Ishikawa (cell line): ENCODE measurements at regions not wholly inside any gene's neighbourhood (a gene's known extent, or its start where the extent isn't known, plus 50 kb on each side); places are given as distances from the start of the nearest gene placed in this dataset.

Experiments used
- CEBPB ChIP-seq: IDR thresholded peaks from 2 replicates; pipeline ENCODE4 v1.6.1; 2012
- CREB1 ChIP-seq: IDR thresholded peaks from 2 replicates; pipeline ENCODE4 v1.6.1; 2012; ENCODE audit warnings: low read depth
- EGR1 ChIP-seq: IDR thresholded peaks from 2 replicates; pipeline ENCODE4 v1.6.1; 2012
- EP300 ChIP-seq: IDR thresholded peaks from 2 replicates; pipeline ENCODE4 v1.6.1; 2012; ENCODE audit warnings: borderline replicate concordance
- FOXM1 ChIP-seq: IDR thresholded peaks from 2 replicates; pipeline ENCODE4 v1.6.1; 2012; ENCODE audit warnings: low read depth, borderline replicate concordance
- MAX ChIP-seq: IDR thresholded peaks from 2 replicates; pipeline ENCODE4 v1.6.1; 2012
- NFIC ChIP-seq: IDR thresholded peaks from 2 replicates; pipeline ENCODE4 v1.6.1; 2012
- RAD21 ChIP-seq: IDR thresholded peaks from 2 replicates; pipeline ENCODE4 v1.6.1; 2012; ENCODE audit warnings: low read depth
- REST ChIP-seq: IDR thresholded peaks from 2 replicates; pipeline ENCODE4 v1.6.1; 2012; ENCODE audit warnings: low read depth, mild to moderate bottlenecking
- TAF1 ChIP-seq: IDR thresholded peaks from 2 replicates; pipeline ENCODE4 v1.6.1; 2012; ENCODE audit warnings: low read depth, mild to moderate bottlenecking
- TCF12 ChIP-seq: IDR thresholded peaks from 2 replicates; pipeline ENCODE4 v1.6.1; 2012; ENCODE audit warnings: low read depth
- TEAD4 ChIP-seq: IDR thresholded peaks from 2 replicates; pipeline ENCODE4 v1.6.1; 2012
- YY1 ChIP-seq: IDR thresholded peaks from 2 replicates; pipeline ENCODE4 v1.6.1; 2012; ENCODE audit warnings: low read depth
- ZBTB7A ChIP-seq: IDR thresholded peaks from 2 replicates; pipeline ENCODE4 v1.6.1; 2012; ENCODE audit warnings: low read depth
- TF ChIP-seq, protein P1 (sequence below): IDR thresholded peaks from 2 replicates; pipeline ENCODE4 v1.6.1; 2012

DNA sequence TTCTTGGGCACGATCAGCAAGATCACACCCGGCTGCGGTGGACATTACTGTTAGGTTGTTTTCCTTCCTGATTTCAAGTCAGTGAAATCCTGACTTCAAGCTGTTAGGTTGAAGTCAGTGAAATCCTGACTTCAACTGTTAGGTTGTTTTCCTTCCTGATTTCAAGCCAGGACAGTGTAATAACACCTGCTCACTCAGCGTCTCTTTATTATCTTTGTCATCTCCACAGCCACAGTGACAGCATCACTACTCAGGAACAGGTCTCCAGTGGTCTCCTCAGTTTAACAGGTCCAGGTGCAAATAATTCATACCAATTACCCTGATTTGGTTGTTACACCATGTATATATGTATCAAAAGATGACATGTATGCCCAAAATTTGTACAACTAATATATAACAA is 208.1 kb upstream of the REG3G start:
- TF ChIP-seq TEAD4 (no peak), FOXM1 (no peak), EGR1 (no peak), RAD21 (no peak), CREB1 (no peak), EP300 (no peak), TCF12 (no peak), YY1 (no peak), NFIC (no peak), REST (no peak), CEBPB (no peak), ZBTB7A (no peak), TAF1 (no peak), MAX (no peak)
- TF ChIP-seq, protein P1, sequence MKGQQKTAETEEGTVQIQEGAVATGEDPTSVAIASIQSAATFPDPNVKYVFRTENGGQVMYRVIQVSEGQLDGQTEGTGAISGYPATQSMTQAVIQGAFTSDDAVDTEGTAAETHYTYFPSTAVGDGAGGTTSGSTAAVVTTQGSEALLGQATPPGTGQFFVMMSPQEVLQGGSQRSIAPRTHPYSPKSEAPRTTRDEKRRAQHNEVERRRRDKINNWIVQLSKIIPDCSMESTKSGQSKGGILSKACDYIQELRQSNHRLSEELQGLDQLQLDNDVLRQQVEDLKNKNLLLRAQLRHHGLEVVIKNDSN: no peak

GRCh38 chr2:78832481-78832880 is 193.0 kb upstream of the REG3G start:
- TF ChIP-seq FOXM1 (no peak), NFIC (no peak), CREB1 (no peak), TCF12 (no peak), TAF1 (no peak), EGR1 (no peak), REST (no peak), MAX (no peak), RAD21 (no peak), YY1 (no peak), EP300 (no peak), CEBPB (no peak), ZBTB7A (no peak), TEAD4 (no peak)
- TF ChIP-seq, protein P1: no peak

GRCh38 chr2:78839259-78839658 is 186.2 kb upstream of the REG3G start:
- no peak for TF ChIP-seq EGR1
- TF ChIP-seq, protein P1: no peak
- no peak for TF ChIP-seq TEAD4
- TF ChIP-seq NFIC: no peak
- no peak for TF ChIP-seq FOXM1
- TF ChIP-seq EP300: no peak
- TF ChIP-seq RAD21: no peak
- no peak for TF ChIP-seq TCF12
- TF ChIP-seq CEBPB: no peak
- no peak for TF ChIP-seq YY1
- no peak for TF ChIP-seq MAX
- no peak for TF ChIP-seq TAF1
- no peak for TF ChIP-seq CREB1
- TF ChIP-seq ZBTB7A: no peak

DNA sequence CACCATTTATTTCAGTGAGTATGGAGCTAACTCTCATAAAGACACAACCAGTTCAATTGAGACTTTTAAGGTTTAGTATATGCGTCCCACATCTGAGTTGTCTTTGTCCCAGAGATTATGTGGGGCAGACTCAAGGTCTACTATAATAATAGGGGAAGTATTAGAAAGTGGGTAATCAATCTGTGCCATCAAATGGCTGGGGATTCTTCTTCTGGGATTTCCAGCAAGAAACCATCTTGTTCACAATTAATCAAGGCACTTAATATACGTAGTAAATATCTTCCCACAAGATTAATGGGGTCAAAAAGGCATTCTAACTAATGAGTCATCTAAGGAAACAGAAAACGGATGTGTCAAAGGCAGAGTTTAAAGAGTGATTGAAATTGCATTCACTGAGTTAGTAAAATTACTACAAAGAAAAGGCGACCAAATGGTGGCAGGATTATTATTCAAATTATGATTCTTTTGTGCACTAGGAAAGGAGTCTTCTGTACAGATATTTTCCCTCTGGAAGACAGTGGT is 179.8 kb upstream of the REG3G start:
- TF ChIP-seq MAX: no peak
- TF ChIP-seq TEAD4: no peak
- TF ChIP-seq TCF12: no peak
- no peak for TF ChIP-seq EP300
- TF ChIP-seq TAF1: no peak
- TF ChIP-seq, protein P1: no peak
- no peak for TF ChIP-seq ZBTB7A
- no peak for TF ChIP-seq CEBPB
- no peak for TF ChIP-seq RAD21
- no peak for TF ChIP-seq CREB1
